Neural progenitor cell (in vitro differentiated cells): ENCODE measurements at regions not wholly inside any gene's neighbourhood (a gene's known extent, or its start where the extent isn't known, plus 50 kb on each side); places are given as distances from the start of the nearest gene placed in this dataset.

Source experiments
- DNase-seq: peaks from one replicate; pipeline ENCODE4 v3.0.0-alpha.2; 2016; ENCODE audit warnings: low spot score
- H2AFZ ChIP-seq: fragments of 200-600 bp; sonication (generic); replicated peaks from 2 replicates; pipeline ENCODE4 v1.6.1; 2016; ENCODE audit warnings: antibody characterized with exemption
- H3F3A ChIP-seq: fragments of 200-600 bp; sonication (generic); 2 replicates; pipeline ENCODE4 v1.6.1; 2016; ENCODE audit warnings: antibody characterized with exemption, low read depth
- H3K27ac ChIP-seq: fragments of 200-600 bp; sonication (generic); 2 replicates; pipeline ENCODE4 v1.5.1; 2016; ENCODE audit warnings: mild to moderate bottlenecking
- H3K27me3 ChIP-seq: fragments of 200-600 bp; sonication (generic); 2 replicates; pipeline ENCODE4 v1.6.1; 2016; ENCODE audit warnings: mild to moderate bottlenecking, moderate library complexity
- H3K36me3 ChIP-seq: fragments of 200-600 bp; sonication (generic); 2 replicates; pipeline ENCODE4 v1.5.1; 2016
- H3K4me1 ChIP-seq: fragments of 200-600 bp; sonication (generic); 2 replicates; pipeline ENCODE4 v1.6.1; 2016; ENCODE audit warnings: mixed run types
- H3K4me2 ChIP-seq: fragments of 200-600 bp; sonication (generic); 2 replicates; pipeline ENCODE4 v1.6.1; 2016
- H3K4me3 ChIP-seq: fragments of 200-600 bp; sonication (generic); 2 replicates; pipeline ENCODE4 v1.5.1; 2016
- H3K79me2 ChIP-seq: fragments of 200-600 bp; sonication (generic); 2 replicates; pipeline ENCODE4 v1.6.1; 2016; ENCODE audit warnings: low read depth
- H3K9ac ChIP-seq: fragments of 200-600 bp; sonication (generic); 2 replicates; pipeline ENCODE4 v1.6.1; 2016
- H3K9me3 ChIP-seq: fragments of 200-600 bp; sonication (generic); 2 replicates; pipeline ENCODE4 v1.5.1; 2016; ENCODE audit warnings: low read depth
- H4K20me1 ChIP-seq: fragments of 200-600 bp; sonication (generic); 2 replicates; pipeline ENCODE4 v1.6.1; 2016; ENCODE audit warnings: low read depth
- H3K27ac Mint-ChIP-seq: 3 replicates; pipeline ENCODE4 v1.8.0; 2021; ENCODE audit warnings: mixed read lengths
- H3K27me3 Mint-ChIP-seq: 2 replicates; pipeline ENCODE4 v1.8.0; 2022; ENCODE audit warnings: low read depth, mild to moderate bottlenecking, inconsistent platforms, moderate library complexity, mixed read lengths; ENCODE audit not compliant: insufficient read depth
- H3K36me3 Mint-ChIP-seq: 3 replicates; pipeline ENCODE4 v1.8.0; 2021; ENCODE audit warnings: mixed read lengths
- H3K4me1 Mint-ChIP-seq: 3 replicates; pipeline ENCODE4 v1.8.0; 2021; ENCODE audit warnings: mixed read lengths
- H3K4me3 Mint-ChIP-seq: 3 replicates; pipeline ENCODE4 v1.8.0; 2021; ENCODE audit warnings: mild to moderate bottlenecking, moderate library complexity, mixed read lengths
- H3K9me3 Mint-ChIP-seq: 3 replicates; pipeline ENCODE4 v1.8.0; 2020; ENCODE audit warnings: mixed read lengths
- EZH2 ChIP-seq: fragments of 200-600 bp; sonication (generic); IDR thresholded peaks from 2 replicates; pipeline ENCODE4 v1.6.1; 2017; ENCODE audit warnings: antibody characterized with exemption, mild to moderate bottlenecking, moderate library complexity
- EZH2phosphoT487 ChIP-seq: fragments of 200-600 bp; sonication (generic); IDR thresholded peaks from 2 replicates; pipeline ENCODE4 v1.6.1; 2017; ENCODE audit warnings: antibody characterized with exemption
- TF ChIP-seq, protein P1 (sequence below): fragments of 200-600 bp; sonication (generic); IDR thresholded peaks from 2 replicates; pipeline ENCODE4 v1.5.1; 2017; ENCODE audit warnings: antibody characterized with exemption, mild to moderate bottlenecking

DNA sequence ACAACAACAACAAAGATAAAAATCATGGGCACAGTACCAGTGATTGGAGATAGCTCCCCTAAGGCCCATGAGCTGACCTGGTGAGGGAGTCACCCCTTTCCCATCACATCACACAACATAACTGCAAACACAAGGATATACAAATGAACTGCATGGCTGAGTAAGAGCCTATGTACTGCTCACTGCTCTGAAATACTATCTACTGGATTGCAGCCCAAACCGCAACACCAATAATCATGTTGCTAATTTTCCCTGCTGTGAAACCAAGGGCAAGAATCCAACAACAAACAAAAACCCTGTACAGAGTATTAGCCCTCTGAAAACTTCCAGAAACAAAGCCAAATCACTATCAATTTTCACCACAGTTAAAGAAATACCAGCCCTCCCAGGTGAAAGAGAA, 1893.2 kb downstream of the PCDH9 start:
- no peak overlapping the region for H3K4me3 ChIP-seq
- no peak for DNase-seq
- H3K27me3 Mint-ChIP-seq, result no peaks in the 10 kb centered on the region
- no peaks in the 10 kb centered on the region for H3K36me3 Mint-ChIP-seq
- H3K36me3 ChIP-seq, result no peaks in the 10 kb centered on the region
- H3K4me1 ChIP-seq, result no peaks in the 10 kb centered on the region
- H3K4me3 Mint-ChIP-seq, result no peak overlapping the region
- no peak overlapping the region for H3K9ac ChIP-seq
- H3K27ac Mint-ChIP-seq, result no peak overlapping the region
- H3K4me2 ChIP-seq, result no peak overlapping the region
- H3K9me3 ChIP-seq, result no peaks in the 10 kb centered on the region
- no peak overlapping the region for H3K27ac ChIP-seq
- no peaks in the 10 kb centered on the region for H3F3A ChIP-seq
- no peaks in the 10 kb centered on the region for H3K79me2 ChIP-seq
- peaks cover 12% of the 10 kb centered on the region for H3K4me1 Mint-ChIP-seq
- H3K27me3 ChIP-seq, result no peaks in the 10 kb centered on the region
- H3K9me3 Mint-ChIP-seq, result peaks cover 6% of the 10 kb centered on the region
- TF ChIP-seq EZH2phosphoT487 (no peak), EZH2 (no peak)
- TF ChIP-seq, protein P1, sequence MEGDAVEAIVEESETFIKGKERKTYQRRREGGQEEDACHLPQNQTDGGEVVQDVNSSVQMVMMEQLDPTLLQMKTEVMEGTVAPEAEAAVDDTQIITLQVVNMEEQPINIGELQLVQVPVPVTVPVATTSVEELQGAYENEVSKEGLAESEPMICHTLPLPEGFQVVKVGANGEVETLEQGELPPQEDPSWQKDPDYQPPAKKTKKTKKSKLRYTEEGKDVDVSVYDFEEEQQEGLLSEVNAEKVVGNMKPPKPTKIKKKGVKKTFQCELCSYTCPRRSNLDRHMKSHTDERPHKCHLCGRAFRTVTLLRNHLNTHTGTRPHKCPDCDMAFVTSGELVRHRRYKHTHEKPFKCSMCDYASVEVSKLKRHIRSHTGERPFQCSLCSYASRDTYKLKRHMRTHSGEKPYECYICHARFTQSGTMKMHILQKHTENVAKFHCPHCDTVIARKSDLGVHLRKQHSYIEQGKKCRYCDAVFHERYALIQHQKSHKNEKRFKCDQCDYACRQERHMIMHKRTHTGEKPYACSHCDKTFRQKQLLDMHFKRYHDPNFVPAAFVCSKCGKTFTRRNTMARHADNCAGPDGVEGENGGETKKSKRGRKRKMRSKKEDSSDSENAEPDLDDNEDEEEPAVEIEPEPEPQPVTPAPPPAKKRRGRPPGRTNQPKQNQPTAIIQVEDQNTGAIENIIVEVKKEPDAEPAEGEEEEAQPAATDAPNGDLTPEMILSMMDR, result no peak
- H2AFZ ChIP-seq, result peak overlapping the region; percentile 29
- no peaks in the 10 kb centered on the region for H4K20me1 ChIP-seq

DNA sequence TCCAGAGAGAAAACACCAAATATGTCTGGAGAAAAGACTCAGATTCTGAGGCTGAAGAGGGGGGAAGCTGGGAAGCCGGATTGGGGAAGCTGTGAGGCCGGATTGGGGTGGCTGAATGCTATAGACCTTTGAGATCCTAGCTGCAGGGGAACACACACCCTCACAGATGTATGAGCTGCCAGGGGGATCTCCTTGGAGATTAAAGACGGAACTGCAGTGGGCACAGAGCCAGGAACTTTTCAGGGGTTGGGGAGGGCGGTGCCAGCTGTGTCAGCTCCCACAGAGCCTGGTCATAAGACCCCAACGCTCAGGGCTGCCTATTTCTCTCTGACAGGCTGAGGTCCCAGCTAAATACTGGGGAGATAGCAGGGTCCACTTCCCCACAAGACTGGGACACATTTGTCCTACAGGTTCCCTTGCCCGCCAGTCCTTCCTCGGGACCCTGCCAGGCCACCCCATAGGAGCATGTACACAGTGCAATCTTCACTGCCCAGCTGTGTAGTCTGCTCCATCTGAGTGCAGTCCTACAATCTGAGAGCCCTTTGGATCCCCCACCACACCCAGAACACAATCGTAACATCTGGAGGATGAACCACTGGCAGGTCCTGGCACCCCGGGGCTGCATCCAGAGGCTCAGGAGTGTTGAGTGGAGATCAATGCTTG, 1893.9 kb downstream of the PCDH9 start:
- Histone ChIP-seq H3K27me3 (no peaks in the 10 kb centered on the region), H3F3A (no peaks in the 10 kb centered on the region), H3K4me3 (no peak overlapping the region), H4K20me1 (no peaks in the 10 kb centered on the region), H3K27ac (no peak overlapping the region), H3K36me3 (no peaks in the 10 kb centered on the region), H3K79me2 (no peaks in the 10 kb centered on the region), H2AFZ (no peak overlapping the region), H3K4me1 (no peaks in the 10 kb centered on the region), H3K4me2 (no peak overlapping the region), H3K9ac (no peak overlapping the region), H3K9me3 (no peaks in the 10 kb centered on the region)
- peaks cover 6% of the 10 kb centered on the region for H3K9me3 Mint-ChIP-seq
- TF ChIP-seq EZH2phosphoT487, result no peak
- TF ChIP-seq EZH2, result no peak
- TF ChIP-seq, protein P1, result no peak
- no peaks in the 10 kb centered on the region for H3K36me3 Mint-ChIP-seq
- H3K27me3 Mint-ChIP-seq, result no peaks in the 10 kb centered on the region
- H3K4me1 Mint-ChIP-seq, result peaks cover 12% of the 10 kb centered on the region
- no peak overlapping the region for H3K27ac Mint-ChIP-seq
- no peak for DNase-seq
- no peak overlapping the region for H3K4me3 Mint-ChIP-seq

DNA sequence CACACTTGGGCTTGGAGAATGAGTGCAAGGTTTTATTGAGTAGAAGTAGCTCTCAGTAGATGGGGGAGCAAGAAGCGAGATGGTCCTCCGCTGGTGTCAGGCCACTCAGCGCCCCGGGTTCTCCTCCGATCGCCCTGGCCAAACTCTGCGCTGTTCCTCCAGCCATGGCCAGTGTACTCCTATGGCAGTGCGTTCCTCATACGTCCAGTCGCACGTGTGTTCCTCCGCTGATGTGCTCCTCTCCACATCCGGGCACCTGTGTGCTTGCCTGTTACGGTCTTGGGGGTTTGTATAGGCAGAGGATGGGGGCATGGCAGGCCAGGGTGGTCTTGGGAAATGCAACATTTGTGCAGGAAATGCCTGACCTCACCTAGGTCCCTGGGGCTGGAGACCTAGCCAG, 1899.4 kb downstream of the PCDH9 start:
- no peaks in the 10 kb centered on the region for H3K9me3 ChIP-seq
- no peaks in the 10 kb centered on the region for H3K36me3 ChIP-seq
- Mint-ChIP-seq H3K9me3 (no peaks in the 10 kb centered on the region), H3K27me3 (no peaks in the 10 kb centered on the region), H3K27ac (no peak overlapping the region), H3K4me1 (peaks cover under 1% of the 10 kb centered on the region), H3K36me3 (no peaks in the 10 kb centered on the region), H3K4me3 (no peak overlapping the region)
- no peaks in the 10 kb centered on the region for H3K27me3 ChIP-seq
- no peak overlapping the region for H3K4me3 ChIP-seq
- TF ChIP-seq EZH2 (no peak), EZH2phosphoT487 (no peak)
- TF ChIP-seq, protein P1, result no peak
- no peaks in the 10 kb centered on the region for H3K79me2 ChIP-seq
- H3K9ac ChIP-seq, result no peak overlapping the region
- no peaks in the 10 kb centered on the region for H3K4me1 ChIP-seq
- no peak overlapping the region for H2AFZ ChIP-seq
- H4K20me1 ChIP-seq, result no peaks in the 10 kb centered on the region
- H3K27ac ChIP-seq, result no peak overlapping the region
- no peak for DNase-seq
- H3F3A ChIP-seq, result no peaks in the 10 kb centered on the region
- no peak overlapping the region for H3K4me2 ChIP-seq
